Karpas-422 (cell line): ENCODE measurements at regions not wholly inside any gene's neighbourhood (a gene's known extent, or its start where the extent isn't known, plus 50 kb on each side); places are given as distances from the start of the nearest gene placed in this dataset.
"Not testable (repeated sequence)": the region's sequence is repeated elsewhere in the genome, so short reads cannot be mapped to it uniquely, and the experiment has no call there.

Source experiments
- DNase-seq: peaks from one replicate; pipeline ENCODE4 v3.0.0-alpha.2; 2015
- H2AFZ ChIP-seq: fragments of 200-600 bp; sonication (generic); 2 replicates; pipeline ENCODE4 v1.6.1; 2014; ENCODE audit warnings: antibody characterized with exemption, low read length, mixed read lengths
- H3K27ac ChIP-seq: fragments of 200-600 bp; sonication (generic); 2 replicates; pipeline ENCODE4 v1.5.1; 2014; ENCODE audit warnings: mild to moderate bottlenecking, low read length, moderate library complexity
- H3K27me3 ChIP-seq: fragments of 200-600 bp; sonication (generic); 2 replicates; pipeline ENCODE4 v1.6.1; 2014; ENCODE audit warnings: low read length, mixed read lengths
- H3K36me3 ChIP-seq: fragments of 200-600 bp; sonication (generic); 2 replicates; pipeline ENCODE4 v1.6.1; 2014; ENCODE audit warnings: low read length, mixed read lengths; ENCODE audit not compliant: insufficient read depth
- H3K4me1 ChIP-seq: fragments of 200-600 bp; sonication (generic); 2 replicates; pipeline ENCODE4 v1.6.1; 2014; ENCODE audit warnings: mild to moderate bottlenecking, low read length, mixed read lengths
- H3K4me2 ChIP-seq: fragments of 200-600 bp; sonication (generic); 2 replicates; pipeline ENCODE4 v1.6.1; 2014; ENCODE audit warnings: low read length, low read depth, mild to moderate bottlenecking; ENCODE audit not compliant: poor library complexity, severe bottlenecking
- H3K4me3 ChIP-seq: fragments of 200-600 bp; sonication (generic); 2 replicates; pipeline ENCODE4 v1.5.1; 2014; ENCODE audit warnings: mild to moderate bottlenecking, antibody characterized with exemption, low read length, mixed read lengths
- H3K79me2 ChIP-seq: fragments of 200-600 bp; sonication (generic); 2 replicates; pipeline ENCODE4 v1.6.1; 2014; ENCODE audit warnings: mild to moderate bottlenecking, low read length, mixed read lengths
- H3K9ac ChIP-seq: fragments of 200-600 bp; sonication (generic); 2 replicates; pipeline ENCODE4 v1.6.0; 2014; ENCODE audit warnings: low read length
- H3K9me2 ChIP-seq: fragments of 200-600 bp; sonication (generic), shearing (Covaris generic); replicated peaks from 2 replicates; pipeline ENCODE4 v1.6.0; 2014; ENCODE audit warnings: mild to moderate bottlenecking, low read length, moderate library complexity; ENCODE audit not compliant: insufficient read depth
- H3K9me3 ChIP-seq: fragments of 300-700, 200-600 bp; sonication (generic); 2 replicates; pipeline ENCODE4 v1.6.1; 2014; ENCODE audit warnings: low read length, mixed read lengths
- H4K20me1 ChIP-seq: fragments of 200-600 bp; sonication (generic); 2 replicates; pipeline ENCODE4 v1.6.1; 2014; ENCODE audit warnings: mild to moderate bottlenecking, antibody characterized with exemption, low read length, low read depth; ENCODE audit not compliant: insufficient read depth

- not testable (repeated sequence) for H3K27me3 ChIP-seq, H3K79me2 ChIP-seq, H3K4me2 ChIP-seq, H3K36me3 ChIP-seq, H3K4me1 ChIP-seq, H3K4me3 ChIP-seq, H4K20me1 ChIP-seq, H3K9ac ChIP-seq, H3K9me2 ChIP-seq, H2AFZ ChIP-seq, H3K27ac ChIP-seq, H3K9me3 ChIP-seq, DNase-seq
Observed at GRCh38 chr9:41269054-41269453, 79.9 kb upstream of the ZNG1F start.

DNA sequence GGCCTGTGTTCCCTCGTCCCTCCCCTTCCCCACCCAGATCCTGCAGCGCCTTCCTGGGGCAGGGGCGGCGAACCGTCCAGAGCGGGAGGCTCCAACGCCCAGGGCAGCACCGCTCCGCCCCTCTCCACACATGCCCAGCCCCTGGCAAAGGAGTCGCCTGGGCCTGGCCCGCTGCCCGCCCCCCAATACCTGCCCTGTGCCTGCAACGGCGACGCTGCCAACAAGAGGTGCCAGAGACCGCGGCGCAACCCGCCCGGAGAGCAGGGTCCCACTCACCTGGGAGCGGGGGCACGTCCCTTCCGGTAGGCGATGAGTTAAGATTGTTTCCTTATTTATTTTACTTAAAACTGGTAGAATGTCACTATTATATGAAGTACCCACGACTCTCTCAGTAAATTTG is 77.5 kb upstream of the ZNG1F start:
- H3K4me3 ChIP-seq, H3K9ac ChIP-seq, H3K79me2 ChIP-seq, H3K27ac ChIP-seq, H3K36me3 ChIP-seq, H3K4me2 ChIP-seq, DNase-seq, H3K4me1 ChIP-seq, H3K9me3 ChIP-seq, H3K9me2 ChIP-seq, H3K27me3 ChIP-seq, H2AFZ ChIP-seq, H4K20me1 ChIP-seq: not testable (repeated sequence)

DNA sequence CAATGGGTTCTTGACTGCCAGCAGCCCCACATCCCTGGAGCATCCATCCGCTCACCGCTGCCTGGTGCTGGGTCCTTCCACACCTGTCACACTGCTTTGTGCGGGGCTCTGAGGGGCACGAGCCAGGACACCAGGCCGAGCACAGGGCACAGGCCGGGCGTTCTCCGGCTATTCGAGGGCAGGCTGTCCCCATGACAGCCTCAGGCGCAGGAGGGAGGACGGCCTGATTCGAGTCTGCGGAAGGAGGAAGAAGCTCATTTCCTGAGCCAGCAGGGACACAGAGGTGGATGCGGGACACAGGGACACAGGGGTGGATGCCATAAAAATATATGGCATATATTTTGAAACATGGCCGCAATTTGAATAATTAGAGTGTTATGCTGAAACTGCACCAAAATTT is 76.9 kb upstream of the ZNG1F start:
- not testable (repeated sequence) for H3K9me2 ChIP-seq, H3K9me3 ChIP-seq, H3K4me2 ChIP-seq, H3K79me2 ChIP-seq, H3K36me3 ChIP-seq, H3K27me3 ChIP-seq, H4K20me1 ChIP-seq, DNase-seq, H3K9ac ChIP-seq, H3K4me3 ChIP-seq, H2AFZ ChIP-seq, H3K4me1 ChIP-seq, H3K27ac ChIP-seq

DNA sequence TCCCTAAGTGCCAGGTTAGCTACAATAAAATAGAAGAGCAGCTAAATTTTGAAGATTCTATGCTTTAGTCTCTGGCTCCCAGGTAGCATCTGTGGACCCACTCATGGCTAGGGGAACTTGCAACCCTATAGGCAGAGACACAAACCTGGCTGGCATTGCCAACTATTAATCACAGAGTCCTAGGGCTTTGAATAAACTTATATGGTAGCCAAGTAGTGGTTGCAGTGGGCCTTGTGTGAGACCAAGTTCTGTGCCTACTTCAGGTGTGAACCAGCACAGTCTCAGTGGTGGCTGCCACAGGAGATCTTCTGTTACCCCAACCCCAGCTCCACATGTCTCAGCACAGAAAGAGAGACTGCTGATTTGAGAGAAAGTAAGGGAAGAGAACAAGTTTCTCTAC is 62.9 kb upstream of the ZNG1F start:
- H4K20me1 ChIP-seq, H3K36me3 ChIP-seq, H3K4me3 ChIP-seq, H3K79me2 ChIP-seq, H3K27me3 ChIP-seq, H3K27ac ChIP-seq, DNase-seq, H3K4me2 ChIP-seq, H3K9me3 ChIP-seq, H3K9me2 ChIP-seq, H3K9ac ChIP-seq, H3K4me1 ChIP-seq, H2AFZ ChIP-seq: not testable (repeated sequence)

GRCh38 chr9:41251101-41251500 is 62.0 kb upstream of the ZNG1F start:
- not testable (repeated sequence) for H3K27ac ChIP-seq, H3K79me2 ChIP-seq, H3K4me1 ChIP-seq, H3K36me3 ChIP-seq, H4K20me1 ChIP-seq, H3K9me3 ChIP-seq, H3K9me2 ChIP-seq, H3K9ac ChIP-seq, H3K4me3 ChIP-seq, H3K27me3 ChIP-seq, H3K4me2 ChIP-seq, DNase-seq, H2AFZ ChIP-seq

DNA sequence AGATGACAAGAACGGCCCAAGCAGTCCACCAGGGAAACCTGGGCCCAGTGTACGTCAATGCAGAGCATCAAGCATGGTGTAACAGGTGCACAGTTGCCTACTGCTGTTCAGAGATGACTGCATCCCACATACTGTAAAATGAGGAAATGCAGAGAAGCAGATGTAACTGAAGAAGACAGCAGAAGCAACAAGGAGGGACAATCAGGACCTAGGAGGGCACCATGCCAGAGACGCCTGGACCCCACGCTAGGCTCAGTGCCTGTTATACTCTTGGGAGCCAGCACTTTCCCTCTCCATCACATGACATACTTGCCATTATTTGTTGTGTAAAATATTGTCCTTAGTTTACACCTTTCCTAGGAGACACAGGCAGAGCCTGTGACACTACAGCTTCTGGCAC is 57.6 kb upstream of the ZNG1F start:
- not testable (repeated sequence) for H3K9me2 ChIP-seq, H2AFZ ChIP-seq, H3K4me2 ChIP-seq, H3K36me3 ChIP-seq, H3K27ac ChIP-seq, H3K79me2 ChIP-seq, DNase-seq, H4K20me1 ChIP-seq, H3K27me3 ChIP-seq, H3K9ac ChIP-seq, H3K4me3 ChIP-seq, H3K9me3 ChIP-seq, H3K4me1 ChIP-seq
